Transverse colon (tissue), 4 donors: ENCODE measurements at regions not wholly inside any gene's neighbourhood (a gene's known extent, or its start where the extent isn't known, plus 50 kb on each side); places are given as distances from the start of the nearest gene placed in this dataset.
A peak's percentile ranks its signal among the peaks of the same experiment; 100 is the strongest.

ENCODE experiments used
- DNase-seq: peaks from one replicate; pipeline ENCODE4 v3.0.0-alpha.2; 2019
- H3K27ac ChIP-seq, 4 donors: fragments of 200-600 bp; sonication (generic); 2 replicates each; pipeline ENCODE4 v1.5.1; 2016 to 2018; ENCODE audit warnings: inconsistent platforms in 4 of 4
- H3K27me3 ChIP-seq: fragments of 200-600 bp; sonication (generic); 2 replicates; pipeline ENCODE4 v1.5.1; 2017; ENCODE audit warnings: inconsistent platforms
- H3K36me3 ChIP-seq, 4 donors: fragments of 200-600 bp; sonication (generic); 2 replicates each; pipeline ENCODE4 v1.5.1; 2017 to 2019; ENCODE audit warnings: inconsistent platforms in 4 of 4
- H3K4me1 ChIP-seq, 4 donors: fragments of 200-600 bp; sonication (generic); 2 replicates each; pipeline ENCODE4 v1.5.1; 2017 to 2020; ENCODE audit warnings: inconsistent platforms in 4 of 4
- H3K4me3 ChIP-seq, 4 donors: fragments of 200-600 bp; sonication (generic); 1 replicate in 1 of 4; 2 replicates in 3 of 4; pipeline versions ENCODE4 v1.5.1 to v1.6.1; 2017 to 2019; ENCODE audit warnings: inconsistent platforms in 4 of 4
- H3K9me3 ChIP-seq, 2 donors: fragments of 200-600 bp; sonication (generic); 2 replicates each; pipeline ENCODE4 v1.5.1; 2017 to 2019; ENCODE audit warnings: inconsistent platforms in 2 of 2
- CTCF ChIP-seq, 5 experiments: fragments of 200-600 bp in 3 of 5; fragments of 450-650 bp in 2 of 5; sonication (generic) in 3 of 5; IDR thresholded peaks; 1 replicate in 2 of 5; 2 replicates in 3 of 5; pipeline ENCODE4 v1.5.1; 2016 to 2017; ENCODE audit warnings: antibody characterized with exemption in 5 of 5, inconsistent platforms in 3 of 5, mild to moderate bottlenecking in 2 of 5, moderate library complexity in 1 of 5
- EP300 ChIP-seq: sonication (generic); formaldehyde crosslinking; IDR thresholded peaks from one replicate; pipeline ENCODE4 v1.6.1; 2017; ENCODE audit warnings: antibody characterized with exemption, low read depth
- POLR2A ChIP-seq: fragments of 450-650 bp; IDR thresholded peaks from one replicate; pipeline ENCODE4 v1.6.1; 2016; ENCODE audit warnings: antibody characterized with exemption, mild to moderate bottlenecking, moderate library complexity
- POLR2AphosphoS5 ChIP-seq, 3 donors: sonication (generic); formaldehyde crosslinking; IDR thresholded peaks; one replicate each; pipeline ENCODE4 v1.6.1; 2016; ENCODE audit warnings: antibody characterized with exemption in 3 of 3
- WGBS, 2 donors: methylation state at CpG; one replicate each; pipeline ENCODE4 v1.1.5; 2018; ENCODE audit warnings: low coverage in 1 of 2; 5-methylcytosine and 5-hydroxymethylcytosine counted together
- in situ Hi-C, 4 donors: fragments of 200-750 bp; cut with MboI; loops; one replicate each; pipeline versions ENCODE4 v1.15.0 to v1.15.1; 2017; ENCODE audit warnings: low sequenced_read_pairs in 3 of 4, low pct_ligation_motif_present in 1 of 4, low pct_unique_long_range_greater_than_20kb in 1 of 4
- intact Hi-C: fragments of 100-400 bp; cut with DNase I; formaldehyde crosslinking; loops from one replicate; pipeline ENCODE4 v1.15.1; 2023; ENCODE audit warnings: low total_unique reads

- 14 to 23% methylated on average over 1 of the region's 1 CpG for WGBS, 2 donors
Observed at GRCh38 chr12:25757037-25757665, 201.3 kb upstream of the RASSF8 start.

GRCh38 chr12:25759752-25760151 is 198.7 kb upstream of the RASSF8 start:
- no peak overlapping the region for H3K4me3 ChIP-seq
- no peaks in the 10 kb centered on the region for H3K27me3 ChIP-seq
- TF ChIP-seq POLR2A (no peak), EP300 (no peak), CTCF (IDR thresholded peaks at IDR 0.05) (no peak), POLR2AphosphoS5 (IDR thresholded peaks at IDR 0.05) (no peak)
- in situ Hi-C loops, result no loop called here
- 85 to 96% methylated on average over 2 of the region's 2 CpGs for WGBS, 2 donors
- H3K27ac ChIP-seq, result no peak overlapping the region
- H3K9me3 ChIP-seq, result no peaks in the 10 kb centered on the region
- no peak for DNase-seq
- peaks cover 0 to 14% (median 6%) of the 10 kb centered on the region in 4 donors for H3K4me1 ChIP-seq
- no peaks in the 10 kb centered on the region for H3K36me3 ChIP-seq
- intact Hi-C loops, result no loop called here

More at GRCh38 chr12:25757037-25757665, 201.3 kb upstream of the RASSF8 start:
- H3K9me3 ChIP-seq, result no peaks in the 10 kb centered on the region
- in situ Hi-C loops (no loop called here), intact Hi-C loops (no loop called here)
- no peak for TF ChIP-seq EP300
- TF ChIP-seq POLR2AphosphoS5 (IDR thresholded peaks at IDR 0.05), result no peak
- no peak for TF ChIP-seq POLR2A
- TF ChIP-seq CTCF (IDR thresholded peaks at IDR 0.05), result no peak
- no peak overlapping the region for H3K4me3 ChIP-seq
- DNase-seq, result no peak
- peak overlapping the region in 1 of 4 donors; percentile 25 for H3K27ac ChIP-seq
- peaks cover 0 to 14% (median 6%) of the 10 kb centered on the region in 4 donors for H3K4me1 ChIP-seq
- H3K27me3 ChIP-seq, result no peaks in the 10 kb centered on the region
- H3K36me3 ChIP-seq, result no peaks in the 10 kb centered on the region

- no peak overlapping the region for H3K27ac ChIP-seq
- H3K4me3 ChIP-seq, result no peak overlapping the region
- H3K27me3 ChIP-seq, result no peaks in the 10 kb centered on the region
- H3K4me1 ChIP-seq, result peaks cover 0 to 14% (median 5%) of the 10 kb centered on the region in 4 donors
- no peaks in the 10 kb centered on the region for H3K36me3 ChIP-seq
- H3K9me3 ChIP-seq, result no peaks in the 10 kb centered on the region
- in situ Hi-C loops, result no loop called here
- intact Hi-C loops, result no loop called here
- DNase-seq, result no peak
- 37 to 55% methylated on average over 3 of the region's 3 CpGs for WGBS, 2 donors
- TF ChIP-seq CTCF (IDR thresholded peaks at IDR 0.05) (no peak), EP300 (no peak)
Observed at GRCh38 chr12:25761356-25761755, 197.1 kb upstream of the RASSF8 start.

GRCh38 chr12:25764409-25764808 is 194.1 kb upstream of the RASSF8 start:
- no peaks in the 10 kb centered on the region for H3K9me3 ChIP-seq
- H3K36me3 ChIP-seq, result no peaks in the 10 kb centered on the region
- WGBS, 2 donors, result 77 to 93% methylated on average over 1 of the region's 1 CpG
- H3K4me1 ChIP-seq, result peaks cover 0 to 2% (median 1%) of the 10 kb centered on the region in 4 donors
- in situ Hi-C loops, result no loop called here
- TF ChIP-seq POLR2AphosphoS5 (IDR thresholded peaks at IDR 0.05) (no peak), CTCF (IDR thresholded peaks at IDR 0.05) (no peak), EP300 (no peak), POLR2A (no peak)
- DNase-seq, result no peak
- no peaks in the 10 kb centered on the region for H3K27me3 ChIP-seq
- no peak overlapping the region for H3K4me3 ChIP-seq
- H3K27ac ChIP-seq, result no peak overlapping the region
- intact Hi-C loops, result no loop called here
